ENCODE measurements at regions not wholly inside any gene's neighbourhood (a gene's known extent, or its start where the extent isn't known, plus 50 kb on each side); places are given as distances from the start of the nearest gene placed in this dataset.
"Not testable (repeated sequence)": the region's sequence is repeated elsewhere in the genome, so short reads cannot be mapped to it uniquely, and the experiment has no call there.

GRCh38 chr6:92008757-92009502 lies 1410.4 kb downstream of the EPHA7 start:
- DNase-seq = no peak

GRCh38 chr6:92000112-92000511 lies 1413.2 kb upstream of the MAP3K7 start:
- no peak for DNase-seq

DNA sequence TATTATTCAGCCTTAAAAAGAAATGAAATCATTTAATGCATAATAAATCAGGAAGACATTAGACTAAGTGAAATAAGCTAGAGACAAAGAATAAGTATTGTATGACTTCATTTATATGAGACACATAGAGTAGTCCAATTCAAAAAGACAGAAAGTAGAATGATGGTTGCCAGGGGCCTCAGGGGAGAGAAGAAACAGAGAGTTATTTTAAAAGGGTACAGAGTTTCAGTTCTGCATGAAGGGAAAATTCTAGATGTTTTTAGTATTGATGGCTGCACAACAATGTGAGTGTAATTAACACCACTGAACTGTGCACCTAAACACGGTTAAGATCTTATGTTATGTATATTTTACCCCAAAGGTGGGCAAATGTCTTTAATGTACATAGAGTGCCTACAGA lies 1407.9 kb upstream of the MAP3K7 start:
- no peak for DNase-seq

GRCh38 chr6:91982559-91982958 lies 1395.7 kb upstream of the MAP3K7 start:
- DNase-seq = no peak

DNA sequence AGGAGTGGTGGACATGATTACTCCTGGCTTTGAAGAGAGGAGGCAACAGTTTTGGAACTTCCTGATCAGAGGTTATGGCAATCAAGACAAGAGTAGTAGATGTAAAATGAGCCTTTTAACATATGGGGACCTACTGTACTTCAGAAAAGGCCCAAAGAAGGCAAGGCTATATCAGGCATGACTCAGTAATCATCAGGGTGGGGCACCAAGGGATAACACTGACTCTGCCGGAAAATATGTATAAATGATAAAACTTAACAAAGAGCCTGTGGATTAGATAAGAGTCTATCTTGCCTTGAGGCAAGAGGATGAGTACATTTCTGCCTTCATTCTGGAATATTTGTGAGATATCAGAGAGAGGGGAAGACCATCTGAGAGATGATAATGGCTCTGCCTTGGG lies 1389.9 kb upstream of the MAP3K7 start:
- no peak for DNase-seq

GRCh38 chr6:91970700-91971099 lies 1383.8 kb upstream of the MAP3K7 start:
- DNase-seq = no peak

DNA sequence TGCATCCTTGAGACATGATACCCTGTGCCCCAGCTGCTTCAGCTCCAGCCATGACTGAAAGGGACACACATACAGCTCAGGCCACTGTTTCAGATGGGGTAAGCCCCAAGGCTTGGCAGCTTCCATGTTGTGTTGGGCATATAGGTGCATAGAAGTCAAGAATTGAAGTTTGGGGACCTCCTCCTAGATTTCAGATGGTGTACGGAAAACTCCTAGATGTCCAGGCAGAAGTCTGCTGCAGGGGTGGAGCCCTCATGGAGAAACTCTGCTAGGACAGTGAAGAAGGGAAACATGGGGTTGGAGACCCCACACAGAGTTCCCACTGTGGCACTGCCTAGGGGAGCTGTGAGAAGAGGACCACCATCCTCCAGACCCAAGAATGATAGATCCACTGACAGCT lies 1379.0 kb upstream of the MAP3K7 start:
- no peak for DNase-seq

GRCh38 chr6:91961671-91962070 lies 1374.8 kb upstream of the MAP3K7 start:
- no peak for DNase-seq

- DNase-seq = no peak
Observed at GRCh38 chr6:91961236-91961635, 1374.4 kb upstream of the MAP3K7 start.

DNA sequence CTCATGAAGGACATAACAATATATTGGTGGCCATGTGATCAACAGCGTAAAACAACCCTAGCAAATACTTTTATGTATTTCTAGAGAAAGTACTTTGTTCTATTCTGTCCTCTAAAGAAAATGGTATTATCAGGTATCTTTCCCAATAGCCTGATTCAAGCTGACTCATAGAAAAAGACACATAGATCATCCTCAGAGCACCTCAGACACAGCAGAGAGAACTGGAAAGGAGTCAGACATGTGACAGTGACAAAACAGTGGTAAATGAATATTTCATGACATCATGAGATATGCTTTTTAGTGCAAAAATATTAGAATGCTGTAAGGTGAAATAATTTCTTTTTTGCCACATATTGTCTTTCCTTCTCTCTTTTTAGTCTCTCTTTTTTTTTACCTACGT lies 1355.0 kb upstream of the MAP3K7 start:
- DNase-seq = no peak

DNA sequence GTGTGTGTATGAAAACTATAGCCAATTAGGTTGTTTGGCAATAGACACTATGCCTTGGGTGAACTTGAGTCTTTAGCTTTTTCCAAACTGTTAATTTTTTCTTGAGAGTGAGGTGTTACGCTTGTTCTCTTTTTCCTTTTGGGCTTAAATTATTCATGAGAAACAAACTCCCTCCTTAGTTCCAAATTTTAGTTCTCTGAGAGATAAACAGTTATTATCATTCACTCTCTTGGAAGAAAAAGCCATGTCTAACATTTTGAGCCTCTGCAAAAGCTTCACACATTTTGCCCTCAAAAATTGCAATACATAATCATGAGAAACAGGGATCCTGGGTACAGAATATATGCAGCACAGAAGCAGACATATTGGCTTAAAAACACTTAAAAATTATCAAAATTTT lies 1353.9 kb upstream of the MAP3K7 start:
- DNase-seq = no peak

DNA sequence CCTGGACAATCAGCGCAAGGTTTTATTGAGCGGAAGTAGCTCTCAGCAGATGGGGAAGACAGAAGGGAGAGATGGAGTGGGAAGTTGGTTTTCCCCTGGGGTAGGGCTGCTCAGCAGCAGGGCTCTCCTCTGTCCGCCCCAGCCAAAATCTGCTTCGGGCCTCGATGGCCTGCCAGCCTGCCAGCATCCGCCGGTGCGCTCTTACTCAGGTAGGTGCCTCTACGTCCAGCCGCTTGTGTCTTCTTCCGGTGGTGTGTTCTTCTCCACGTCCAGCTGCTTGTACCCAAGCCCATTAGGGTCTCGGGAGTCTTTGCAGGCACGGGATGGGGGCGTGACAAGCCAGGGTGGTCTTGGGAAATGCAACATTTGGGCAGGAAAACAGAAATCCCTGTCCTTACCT lies 1340.0 kb upstream of the MAP3K7 start:
- DNase-seq = no peak

DNA sequence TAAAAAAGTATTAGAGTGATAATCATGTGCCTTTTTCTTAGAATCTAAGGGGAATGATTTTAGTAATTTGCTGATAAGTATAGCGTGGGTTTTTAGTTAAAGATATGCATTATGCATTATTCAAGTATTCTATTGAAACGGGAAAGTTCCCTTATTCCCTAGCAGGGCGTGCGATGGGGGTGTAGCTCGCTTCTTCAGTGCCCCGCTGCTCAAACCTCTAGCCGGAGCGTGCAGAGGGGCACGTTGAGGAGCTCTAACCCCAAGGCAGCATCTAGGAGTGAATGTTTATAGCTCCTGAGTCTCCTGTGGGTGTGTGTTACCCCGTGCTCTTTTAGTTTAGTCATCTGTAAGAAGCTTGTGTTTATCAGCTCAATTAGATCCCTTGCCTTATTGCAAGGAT lies 1339.5 kb upstream of the MAP3K7 start:
- DNase-seq = no peak

DNA sequence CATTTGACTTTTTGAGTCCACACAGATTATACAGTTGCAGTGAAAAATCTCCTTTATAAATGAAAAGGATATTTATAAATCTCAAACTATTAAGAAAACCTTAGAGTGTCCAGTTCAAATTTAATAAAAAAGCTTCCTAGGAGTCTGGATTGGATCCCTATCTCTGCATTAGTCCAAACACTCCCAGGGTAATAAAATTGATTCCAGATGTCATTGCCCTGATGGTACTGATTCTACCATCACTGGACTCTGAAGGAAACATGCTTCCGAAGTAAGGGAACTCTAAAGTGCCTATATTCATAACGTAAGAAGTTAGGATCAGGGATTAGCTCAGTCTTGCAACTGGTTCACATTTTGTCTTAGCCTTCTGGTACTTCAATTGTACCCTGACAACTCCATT lies 1325.1 kb upstream of the MAP3K7 start:
- DNase-seq = no peak

GRCh38 chr6:91904586-91905164 lies 1317.8 kb upstream of the MAP3K7 start:
- DNase-seq = no peak

- DNase-seq = no peak
Observed at GRCh38 chr6:91895599-91896285, 1308.9 kb upstream of the MAP3K7 start.

- no peak for DNase-seq
Observed at GRCh38 chr6:91886183-91886795, 1299.4 kb upstream of the MAP3K7 start.

DNA sequence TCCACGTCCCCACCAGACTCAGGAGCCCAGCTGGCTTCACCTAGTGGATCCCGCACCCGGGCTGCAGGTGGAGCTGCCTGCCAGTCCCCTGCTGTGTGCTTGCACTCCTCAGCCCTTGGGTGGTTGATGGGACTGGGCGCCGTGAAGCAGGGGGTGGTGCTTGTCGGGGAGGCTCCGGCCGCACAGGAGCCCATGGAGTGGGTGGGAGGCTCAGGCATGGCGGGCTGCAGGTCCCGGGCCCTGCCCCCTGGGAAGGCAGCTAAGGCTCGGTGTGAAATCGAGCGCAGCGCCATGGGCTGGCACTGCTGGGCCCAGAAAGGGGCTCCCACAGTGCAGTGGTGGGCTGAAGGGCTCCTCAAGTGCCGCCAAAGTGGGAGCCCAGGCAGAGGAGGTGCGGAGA lies 1294.9 kb upstream of the MAP3K7 start:
- not testable (repeated sequence) for DNase-seq

DNA sequence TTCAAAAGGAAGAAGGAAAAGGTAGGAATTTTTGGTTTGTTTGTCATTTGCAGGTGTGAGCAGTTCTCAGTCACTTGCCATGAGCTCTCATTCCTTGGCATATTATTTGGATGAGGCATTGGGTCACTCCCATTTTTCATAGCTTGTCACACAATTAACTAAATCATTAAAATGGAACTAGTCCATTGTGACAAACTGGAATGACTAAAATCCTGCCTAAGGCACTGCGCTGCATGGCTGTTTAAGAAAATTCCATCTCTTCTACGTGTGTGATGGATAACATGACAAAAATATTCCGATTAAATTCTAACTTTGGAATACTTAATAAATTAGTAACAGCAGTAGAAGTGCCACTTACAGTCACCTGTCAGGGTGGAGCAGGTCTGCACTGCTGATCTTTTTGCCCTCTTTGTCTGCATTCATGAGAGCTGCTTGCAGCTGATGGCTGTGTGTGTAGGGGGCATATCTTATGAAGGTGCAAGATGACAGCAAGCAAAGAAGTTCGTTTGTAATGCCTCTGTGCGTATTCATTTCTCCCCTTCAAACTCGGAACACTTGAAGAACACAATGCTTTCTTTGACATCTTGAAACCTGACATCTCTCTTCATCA lies 1292.6 kb upstream of the MAP3K7 start:
- DNase-seq = no peak

DNA sequence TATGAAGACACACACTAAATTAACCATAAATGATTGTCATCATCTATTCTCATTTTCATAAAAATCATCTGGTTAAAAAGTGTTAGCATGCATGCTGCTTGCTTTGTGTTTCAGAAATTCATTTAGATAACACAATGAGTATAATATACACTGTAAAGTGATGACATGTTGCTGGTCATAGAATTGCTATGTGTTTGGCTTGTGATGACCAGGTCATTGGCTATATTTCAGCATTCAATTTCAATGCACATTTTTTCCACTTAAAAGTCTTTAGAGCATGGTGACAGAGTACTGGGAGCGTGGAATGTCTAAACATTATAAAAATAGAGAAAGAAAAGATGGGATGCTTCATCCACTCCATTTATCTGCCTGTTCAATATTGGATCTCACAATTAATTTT lies 1291.1 kb upstream of the MAP3K7 start:
- DNase-seq = no peak

- no peak for DNase-seq
Observed at GRCh38 chr6:91874971-91875370, 1288.1 kb upstream of the MAP3K7 start.

DNA sequence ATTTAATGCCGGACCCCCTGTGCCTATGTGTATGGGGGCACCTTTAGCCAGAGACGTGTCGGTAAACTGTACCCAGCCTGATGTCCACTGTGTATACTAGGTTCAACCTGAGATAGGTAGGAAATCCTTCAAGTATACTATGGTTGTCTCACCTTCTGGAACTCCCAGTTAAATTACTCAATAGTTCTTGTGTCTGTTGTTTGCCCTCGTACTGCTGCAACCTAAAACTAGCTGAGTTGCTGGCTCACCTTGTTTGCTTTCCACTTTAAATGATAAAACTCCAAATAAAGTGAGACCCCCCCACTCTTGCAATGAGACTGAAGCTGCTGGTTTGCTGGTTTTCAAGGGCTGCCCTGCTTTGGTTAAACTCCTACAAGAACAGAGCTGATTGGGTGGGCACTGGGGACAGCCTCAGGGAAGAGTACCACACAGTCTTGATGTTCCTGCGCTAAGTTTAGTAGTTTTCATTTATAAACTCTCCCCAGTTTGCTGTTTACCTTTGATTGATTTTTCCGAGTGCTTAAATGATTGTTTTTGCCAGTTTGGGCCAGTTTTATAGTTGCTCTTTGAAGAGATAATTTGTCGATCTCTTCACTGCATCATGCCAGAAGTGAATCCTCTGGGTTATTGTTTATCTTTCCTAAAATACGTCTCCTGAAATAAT lies 1281.8 kb upstream of the MAP3K7 start:
- DNase-seq = no peak

GRCh38 chr6:91865889-91866288 lies 1279.0 kb upstream of the MAP3K7 start:
- no peak for DNase-seq

All from NCI-H2227 treated with DMSO at 0.1 percent for 48 hours (cell line).